ENCODE measurements at regions not wholly inside any gene's neighbourhood (a gene's known extent, or its start where the extent isn't known, plus 50 kb on each side); places are given as distances from the start of the nearest gene placed in this dataset.

DNA sequence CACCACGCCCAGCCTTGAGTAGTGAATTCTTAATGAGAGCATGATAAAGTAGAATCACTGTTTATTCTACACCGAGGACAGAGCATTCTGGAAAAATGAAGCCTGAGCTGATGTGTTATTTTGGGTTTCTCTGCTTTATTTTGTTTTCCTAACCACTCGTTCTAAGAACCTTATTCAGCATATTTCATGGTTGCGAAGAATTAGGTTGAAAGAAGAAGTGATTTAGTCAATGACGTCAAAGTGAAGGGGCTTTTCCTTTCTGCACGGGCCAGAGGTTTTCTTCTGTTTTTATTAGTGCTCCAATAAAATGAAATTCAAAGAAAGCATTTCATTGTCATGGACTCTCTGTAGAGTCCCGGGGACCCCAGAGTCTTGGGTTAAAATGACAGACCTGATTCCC, 178.5 kb downstream of the MAF start:
- TF ChIP-seq ZNF274 (IDR thresholded peaks at IDR 0.05; ENCODE audit: low read depth, low read length) (no peak), POLR2AphosphoS5 (IDR thresholded peaks at IDR 0.05; ENCODE audit: low read depth, low read length) (no peak), ELF1 (IDR thresholded peaks at IDR 0.05; ENCODE audit: borderline replicate concordance, low read depth) (no peak), EZH2 (IDR thresholded peaks at IDR 0.05) (no peak), TCF7L2 (IDR thresholded peaks at IDR 0.05; ENCODE audit: borderline replicate concordance, extremely low read depth, insufficient read depth, insufficient read length) (no peak), ZFX (IDR thresholded peaks at IDR 0.05) (no peak), SIN3A (IDR thresholded peaks at IDR 0.05; ENCODE audit: low read depth) (no peak), EZH2phosphoT487 (IDR thresholded peaks at IDR 0.05; ENCODE audit: borderline replicate concordance) (no peak), CEBPB (IDR thresholded peaks at IDR 0.05; ENCODE audit: low read depth) (no peak), SRF (IDR thresholded peaks at IDR 0.05; ENCODE audit: low read depth) (no peak), YY1 (IDR thresholded peaks at IDR 0.05; ENCODE audit: extremely low read depth, insufficient replicate concordance, low read depth, low read length) (no peak), FOSL1 (IDR thresholded peaks at IDR 0.05; ENCODE audit: low read depth) (no peak)
- TF ChIP-seq, protein P1, sequence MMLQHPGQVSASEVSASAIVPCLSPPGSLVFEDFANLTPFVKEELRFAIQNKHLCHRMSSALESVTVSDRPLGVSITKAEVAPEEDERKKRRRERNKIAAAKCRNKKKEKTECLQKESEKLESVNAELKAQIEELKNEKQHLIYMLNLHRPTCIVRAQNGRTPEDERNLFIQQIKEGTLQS (IDR thresholded peaks at IDR 0.05): no peak
- TF ChIP-seq, protein P2, sequence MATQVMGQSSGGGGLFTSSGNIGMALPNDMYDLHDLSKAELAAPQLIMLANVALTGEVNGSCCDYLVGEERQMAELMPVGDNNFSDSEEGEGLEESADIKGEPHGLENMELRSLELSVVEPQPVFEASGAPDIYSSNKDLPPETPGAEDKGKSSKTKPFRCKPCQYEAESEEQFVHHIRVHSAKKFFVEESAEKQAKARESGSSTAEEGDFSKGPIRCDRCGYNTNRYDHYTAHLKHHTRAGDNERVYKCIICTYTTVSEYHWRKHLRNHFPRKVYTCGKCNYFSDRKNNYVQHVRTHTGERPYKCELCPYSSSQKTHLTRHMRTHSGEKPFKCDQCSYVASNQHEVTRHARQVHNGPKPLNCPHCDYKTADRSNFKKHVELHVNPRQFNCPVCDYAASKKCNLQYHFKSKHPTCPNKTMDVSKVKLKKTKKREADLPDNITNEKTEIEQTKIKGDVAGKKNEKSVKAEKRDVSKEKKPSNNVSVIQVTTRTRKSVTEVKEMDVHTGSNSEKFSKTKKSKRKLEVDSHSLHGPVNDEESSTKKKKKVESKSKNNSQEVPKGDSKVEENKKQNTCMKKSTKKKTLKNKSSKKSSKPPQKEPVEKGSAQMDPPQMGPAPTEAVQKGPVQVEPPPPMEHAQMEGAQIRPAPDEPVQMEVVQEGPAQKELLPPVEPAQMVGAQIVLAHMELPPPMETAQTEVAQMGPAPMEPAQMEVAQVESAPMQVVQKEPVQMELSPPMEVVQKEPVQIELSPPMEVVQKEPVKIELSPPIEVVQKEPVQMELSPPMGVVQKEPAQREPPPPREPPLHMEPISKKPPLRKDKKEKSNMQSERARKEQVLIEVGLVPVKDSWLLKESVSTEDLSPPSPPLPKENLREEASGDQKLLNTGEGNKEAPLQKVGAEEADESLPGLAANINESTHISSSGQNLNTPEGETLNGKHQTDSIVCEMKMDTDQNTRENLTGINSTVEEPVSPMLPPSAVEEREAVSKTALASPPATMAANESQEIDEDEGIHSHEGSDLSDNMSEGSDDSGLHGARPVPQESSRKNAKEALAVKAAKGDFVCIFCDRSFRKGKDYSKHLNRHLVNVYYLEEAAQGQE (IDR thresholded peaks at IDR 0.05; ENCODE audit: low read depth): no peak
- TF ChIP-seq, protein P3, sequence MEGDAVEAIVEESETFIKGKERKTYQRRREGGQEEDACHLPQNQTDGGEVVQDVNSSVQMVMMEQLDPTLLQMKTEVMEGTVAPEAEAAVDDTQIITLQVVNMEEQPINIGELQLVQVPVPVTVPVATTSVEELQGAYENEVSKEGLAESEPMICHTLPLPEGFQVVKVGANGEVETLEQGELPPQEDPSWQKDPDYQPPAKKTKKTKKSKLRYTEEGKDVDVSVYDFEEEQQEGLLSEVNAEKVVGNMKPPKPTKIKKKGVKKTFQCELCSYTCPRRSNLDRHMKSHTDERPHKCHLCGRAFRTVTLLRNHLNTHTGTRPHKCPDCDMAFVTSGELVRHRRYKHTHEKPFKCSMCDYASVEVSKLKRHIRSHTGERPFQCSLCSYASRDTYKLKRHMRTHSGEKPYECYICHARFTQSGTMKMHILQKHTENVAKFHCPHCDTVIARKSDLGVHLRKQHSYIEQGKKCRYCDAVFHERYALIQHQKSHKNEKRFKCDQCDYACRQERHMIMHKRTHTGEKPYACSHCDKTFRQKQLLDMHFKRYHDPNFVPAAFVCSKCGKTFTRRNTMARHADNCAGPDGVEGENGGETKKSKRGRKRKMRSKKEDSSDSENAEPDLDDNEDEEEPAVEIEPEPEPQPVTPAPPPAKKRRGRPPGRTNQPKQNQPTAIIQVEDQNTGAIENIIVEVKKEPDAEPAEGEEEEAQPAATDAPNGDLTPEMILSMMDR (IDR thresholded peaks at IDR 0.05 in 2 of 3, conservative IDR thresholded peaks at IDR 0.05 in 1 of 3; ENCODE audit: borderline replicate concordance in 1 of 3, insufficient read depth in 1 of 3, low read depth in 2 of 3, low read length in 2 of 3): no peak
- TF ChIP-seq, protein P4, sequence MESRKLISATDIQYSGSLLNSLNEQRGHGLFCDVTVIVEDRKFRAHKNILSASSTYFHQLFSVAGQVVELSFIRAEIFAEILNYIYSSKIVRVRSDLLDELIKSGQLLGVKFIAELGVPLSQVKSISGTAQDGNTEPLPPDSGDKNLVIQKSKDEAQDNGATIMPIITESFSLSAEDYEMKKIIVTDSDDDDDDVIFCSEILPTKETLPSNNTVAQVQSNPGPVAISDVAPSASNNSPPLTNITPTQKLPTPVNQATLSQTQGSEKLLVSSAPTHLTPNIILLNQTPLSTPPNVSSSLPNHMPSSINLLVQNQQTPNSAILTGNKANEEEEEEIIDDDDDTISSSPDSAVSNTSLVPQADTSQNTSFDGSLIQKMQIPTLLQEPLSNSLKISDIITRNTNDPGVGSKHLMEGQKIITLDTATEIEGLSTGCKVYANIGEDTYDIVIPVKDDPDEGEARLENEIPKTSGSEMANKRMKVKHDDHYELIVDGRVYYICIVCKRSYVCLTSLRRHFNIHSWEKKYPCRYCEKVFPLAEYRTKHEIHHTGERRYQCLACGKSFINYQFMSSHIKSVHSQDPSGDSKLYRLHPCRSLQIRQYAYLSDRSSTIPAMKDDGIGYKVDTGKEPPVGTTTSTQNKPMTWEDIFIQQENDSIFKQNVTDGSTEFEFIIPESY (IDR thresholded peaks at IDR 0.05; ENCODE audit: extremely low read depth, insufficient replicate concordance, low read length): no peak
- TF ChIP-seq, protein P5, sequence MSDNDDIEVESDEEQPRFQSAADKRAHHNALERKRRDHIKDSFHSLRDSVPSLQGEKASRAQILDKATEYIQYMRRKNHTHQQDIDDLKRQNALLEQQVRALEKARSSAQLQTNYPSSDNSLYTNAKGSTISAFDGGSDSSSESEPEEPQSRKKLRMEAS (IDR thresholded peaks at IDR 0.05): no peak
- Histone ChIP-seq H3K4me1 (ENCODE audit: control insufficient read depth in 1 of 2, insufficient read depth in 2 of 2, low read length in 2 of 2) (no peaks in the 10 kb centered on the region), H3K9me2 (ENCODE audit: insufficient read depth) (no peaks in the 10 kb centered on the region), H4K20me1 (ENCODE audit: insufficient read depth) (no peaks in the 10 kb centered on the region), H3K79me2 (ENCODE audit: insufficient read depth, low read length) (no peaks in the 10 kb centered on the region), H3K4me2 (ENCODE audit: low read length) (no peak overlapping the region), H3K9ac (ENCODE audit: low read length) (no peak overlapping the region), H3K27ac (ENCODE audit: low read depth, low read length) (no peak overlapping the region), H3K27me3 (ENCODE audit: insufficient read depth, low read length) (no peaks in the 10 kb centered on the region), H3K9me3 (ENCODE audit: control insufficient read depth in 1 of 2, insufficient read depth in 1 of 2, low read depth in 1 of 2, low read length in 2 of 2) (peaks cover 22 to 27% of the 10 kb centered on the region in 2 experiments; a peak in 3 of 4 replicates), H2AFZ (ENCODE audit: low read depth, low read length, poor library complexity, severe bottlenecking) (no peak overlapping the region), H3K36me3 (ENCODE audit: control insufficient read depth in 1 of 2, insufficient read depth in 2 of 2, low read length in 2 of 2) (no peaks in the 10 kb centered on the region), H3K4me3 (replicated peaks in 1 of 2; ENCODE audit: low read depth in 1 of 2, low read length in 2 of 2) (no peak overlapping the region)
- no peak for ATAC-seq
- RAD21 ChIA-PET (ENCODE audit: low non-redundant PET in 1 of 2, low total read pairs in 2 of 2, uncharacterized antibody in 2 of 2, unreplicated experiment in 2 of 2): no interaction called here
- DNase-seq (ENCODE audit: low read depth, low spot score): no peak
- CTCF ChIA-PET: no interaction called here
- POLR2A ChIA-PET: no interaction called here
- no TSS peak for BruUV-seq (replicated peaks)
- intact Hi-C loops (cut with micrococcal nuclease): no loop called here
